SW 1271 (cell line): ENCODE measurements at regions not wholly inside any gene's neighbourhood (a gene's known extent, or its start where the extent isn't known, plus 50 kb on each side); places are given as distances from the start of the nearest gene placed in this dataset.
A peak's percentile ranks its signal among the peaks of the same experiment; 100 is the strongest.

Source experiments
- DNase-seq, 2 experiments: peaks; one replicate each; lab custom pipeline; 2025; lab: John Stamatoyannopoulos, UW

GRCh38 chr6:105991561-105992314, 94.4 kb upstream of the PRDM1 start:
- DNase-seq = peak in 1 of 2 experiments; percentile 12

DNA sequence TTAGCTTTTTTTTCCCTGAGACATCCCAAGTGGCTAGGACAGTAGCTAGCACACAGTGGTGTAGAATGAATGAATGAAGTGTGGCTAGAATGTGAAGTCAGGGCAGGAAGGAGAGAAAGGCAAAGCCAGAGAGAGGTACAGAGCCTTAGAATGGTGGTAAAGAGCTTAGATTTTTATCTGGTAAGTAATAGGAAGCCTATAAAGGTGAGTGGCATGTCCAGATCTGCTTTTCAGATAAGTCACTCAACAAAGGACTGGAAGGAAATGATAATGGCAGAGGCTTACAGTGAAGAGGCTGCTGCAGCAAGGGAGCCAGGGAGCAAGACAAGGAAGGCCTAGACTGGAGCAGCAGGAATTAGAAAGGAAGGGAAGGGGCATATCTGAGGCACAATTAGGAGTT, 96.0 kb upstream of the PRDM1 start:
- DNase-seq = no peak

DNA sequence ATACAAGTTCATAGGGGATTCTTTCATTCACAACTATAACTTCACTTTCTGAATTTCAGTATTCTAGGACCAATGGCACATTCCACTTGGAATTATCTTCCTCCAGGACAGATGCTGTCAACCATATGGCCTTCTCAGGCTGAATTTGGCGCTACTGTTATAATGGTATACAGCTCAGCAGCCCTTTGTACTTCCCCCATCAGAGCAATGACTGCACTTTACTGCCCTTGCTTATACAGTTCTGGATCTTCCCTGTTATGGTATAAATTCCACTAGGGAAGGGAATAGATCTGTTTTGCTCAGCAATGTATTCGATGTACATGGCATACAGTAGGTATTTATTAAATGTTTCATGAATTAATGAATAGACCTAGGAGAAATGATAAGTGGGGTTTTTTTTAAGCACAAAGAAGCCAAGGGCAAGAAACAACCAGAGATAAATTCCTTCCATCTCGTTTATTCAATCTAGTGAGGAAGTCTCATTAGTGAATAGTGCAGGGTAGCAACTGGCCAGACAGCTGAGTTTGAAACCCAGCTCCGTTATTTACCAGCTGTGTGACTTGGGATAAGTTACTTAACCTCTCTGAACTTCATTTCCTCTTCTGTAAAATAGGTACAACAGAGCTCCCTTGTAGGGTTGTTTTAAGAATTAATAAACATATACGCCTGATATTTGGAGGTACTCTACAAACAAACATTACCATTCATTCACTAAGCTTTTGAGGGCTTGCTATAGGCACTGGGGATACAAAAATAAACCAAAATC, 97.1 kb upstream of the PRDM1 start:
- DNase-seq = no peak

- DNase-seq = no peak
These were observed 97.8 kb upstream of the PRDM1 start for GRCh38 chr6:105988321-105988720.

DNA sequence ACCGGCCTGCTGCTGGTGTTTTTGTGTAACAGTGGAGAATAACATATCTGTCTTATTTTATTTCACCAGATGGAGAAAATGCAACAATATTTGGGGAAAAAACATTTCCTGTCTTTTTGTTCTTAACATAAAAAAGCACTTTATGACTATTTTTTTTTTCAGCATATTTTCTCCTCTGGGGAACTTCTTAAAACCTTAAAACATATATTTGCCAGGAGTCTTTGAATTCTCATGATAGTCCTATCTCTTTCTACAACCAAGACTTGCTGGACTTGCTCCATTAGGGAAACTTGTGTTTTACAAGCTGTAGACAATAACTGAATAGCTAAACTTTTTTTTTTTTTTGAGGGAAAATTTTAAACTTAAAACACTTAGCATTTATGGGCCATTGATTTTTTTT, 98.6 kb upstream of the PRDM1 start:
- no peak for DNase-seq

DNA sequence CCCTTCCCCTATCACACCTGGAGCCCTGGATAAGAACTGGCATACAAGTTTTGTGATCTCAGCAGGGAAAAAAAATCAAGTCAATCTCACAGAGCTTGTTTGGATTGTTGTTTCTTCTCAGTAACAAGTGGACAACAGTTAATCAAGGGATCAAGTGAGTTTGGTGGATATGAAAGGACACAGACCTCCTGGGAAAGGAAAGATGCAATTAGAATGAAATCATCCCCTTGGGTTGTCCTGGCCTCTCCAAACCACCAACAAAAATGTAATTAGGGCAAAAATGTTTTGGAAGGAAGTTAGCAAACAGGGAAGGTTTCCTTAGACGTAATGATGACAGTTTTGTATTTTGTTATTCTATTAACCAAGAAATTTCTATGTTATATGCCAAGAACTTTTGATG, 99.1 kb upstream of the PRDM1 start:
- DNase-seq = no peak

- DNase-seq = no peak
These were observed 100.1 kb upstream of the PRDM1 start for GRCh38 chr6:105985816-105986632.

GRCh38 chr6:105985098-105985815, 100.9 kb upstream of the PRDM1 start:
- no peak for DNase-seq

GRCh38 chr6:105983763-105984162, 102.4 kb upstream of the PRDM1 start:
- DNase-seq = no peak

DNA sequence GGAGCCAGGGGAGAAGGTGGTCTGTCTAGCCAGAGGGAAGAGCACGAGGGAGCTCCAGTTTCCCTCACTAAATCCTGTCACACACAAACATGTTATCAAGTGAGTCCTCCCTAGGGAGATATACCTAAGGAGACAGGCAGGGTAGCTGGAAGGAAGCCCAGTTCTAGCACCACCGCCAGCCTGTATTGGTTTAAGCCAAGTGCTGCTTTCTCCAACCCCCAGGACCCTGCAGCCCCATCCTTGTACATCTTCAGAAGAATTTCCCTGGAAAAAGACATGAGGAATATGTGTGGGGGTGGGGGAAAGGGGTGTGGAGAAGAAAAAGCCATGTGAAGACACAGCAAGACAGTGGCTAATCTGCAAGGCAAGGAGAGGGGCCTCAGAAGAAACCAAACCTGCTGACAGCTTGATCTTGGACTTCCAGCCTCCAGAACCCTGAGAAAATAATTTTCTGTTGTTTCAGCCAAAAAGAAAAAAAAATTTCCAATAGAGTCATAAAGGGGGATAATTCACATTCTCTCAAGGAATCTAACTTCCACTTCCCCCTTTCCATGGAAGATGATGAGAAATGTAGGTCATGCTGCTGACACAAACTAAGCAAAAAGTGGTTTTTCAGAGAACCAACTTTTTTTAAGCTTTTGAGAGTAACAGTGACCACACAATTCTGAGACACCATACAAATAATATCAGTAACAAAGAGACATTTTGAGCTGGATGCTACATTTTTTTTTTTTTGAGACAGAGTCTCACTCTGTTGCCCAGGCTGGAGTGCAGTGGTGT, 103.2 kb upstream of the PRDM1 start:
- no peak for DNase-seq

GRCh38 chr6:105981888-105982358, 104.2 kb upstream of the PRDM1 start:
- no peak for DNase-seq

DNA sequence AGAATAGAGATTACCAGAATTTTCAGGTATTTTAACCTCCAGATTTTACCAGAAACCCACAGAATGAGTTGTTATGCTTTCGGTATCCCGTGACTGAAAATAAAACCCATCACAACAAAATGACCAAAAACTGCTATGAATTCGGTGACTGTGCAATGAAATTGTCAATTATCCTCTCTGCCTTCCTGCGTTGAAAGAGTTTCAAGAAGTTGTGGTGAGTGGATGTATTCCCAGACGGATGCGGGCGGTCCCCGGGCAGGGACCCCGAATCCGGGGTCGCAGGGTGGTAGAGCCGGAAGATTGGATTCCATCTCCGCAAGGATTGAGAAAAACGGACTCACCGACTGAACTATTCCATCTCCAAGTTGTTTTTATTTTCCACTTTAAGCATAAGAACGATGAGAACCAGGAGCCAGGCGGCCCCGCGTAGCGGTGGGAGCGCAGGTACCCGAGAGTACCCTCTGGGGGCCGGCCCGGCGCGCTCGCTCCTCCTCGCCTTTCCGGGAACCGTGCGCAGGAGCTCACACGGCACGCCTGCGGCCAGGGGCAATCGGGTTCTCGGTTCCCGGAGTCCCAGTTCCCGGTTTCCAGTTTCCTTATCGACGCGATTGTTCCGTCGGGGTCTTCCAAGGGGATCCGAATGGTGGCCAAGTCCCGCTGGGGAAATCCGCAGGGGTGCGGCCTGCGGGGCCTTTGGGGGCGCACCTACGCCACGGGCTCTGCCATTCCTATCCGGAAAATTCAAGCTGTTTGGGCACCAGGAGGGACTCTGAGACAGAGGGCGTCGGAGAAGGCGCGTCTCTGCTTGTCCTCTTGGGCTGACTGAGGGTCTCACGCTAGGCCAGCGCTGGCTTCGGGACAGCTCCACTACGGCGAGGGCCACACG, 104.9 kb upstream of the PRDM1 start:
- no peak for DNase-seq

DNA sequence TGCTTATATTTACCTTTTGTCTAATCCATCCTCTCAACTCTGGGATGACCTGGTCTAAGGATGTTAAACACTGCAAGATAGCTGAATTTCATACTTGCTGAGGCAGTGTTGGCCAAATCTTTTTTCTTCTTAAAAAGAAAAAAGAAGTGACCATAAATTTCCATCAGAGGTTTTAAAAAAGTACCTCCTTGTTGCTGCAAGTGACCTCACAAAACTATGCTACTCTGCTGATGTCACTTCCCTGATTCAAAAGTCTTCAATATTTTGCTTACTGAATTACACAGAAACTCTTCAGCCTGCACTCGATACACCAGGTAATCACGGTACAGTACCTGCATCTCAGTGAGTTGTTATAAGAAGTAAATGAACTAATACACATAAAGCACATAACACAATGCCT, 107.2 kb upstream of the PRDM1 start:
- DNase-seq = no peak

GRCh38 chr6:105977934-105978504, 108.1 kb upstream of the PRDM1 start:
- no peak for DNase-seq

DNA sequence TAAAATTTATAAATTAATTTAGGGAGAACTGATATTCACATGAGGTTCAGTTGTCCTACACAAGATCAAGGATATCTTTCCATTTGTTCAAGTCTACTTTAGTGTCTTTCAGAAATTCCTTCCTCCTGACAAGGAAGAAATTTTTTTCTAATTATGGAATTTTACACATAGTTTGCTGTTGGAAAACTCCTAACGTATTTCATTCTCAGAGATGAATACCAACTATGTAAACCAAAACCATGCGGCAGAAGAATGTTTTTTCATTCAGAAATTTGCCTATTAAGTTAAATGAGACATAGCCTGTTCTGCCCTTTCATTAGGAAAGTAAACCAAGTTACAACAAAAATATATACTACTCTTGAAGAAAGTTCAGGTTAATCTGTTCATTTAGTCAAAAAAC, 111.2 kb upstream of the PRDM1 start:
- DNase-seq = no peak

GRCh38 chr6:105972440-105972839, 113.7 kb upstream of the PRDM1 start:
- no peak for DNase-seq

DNA sequence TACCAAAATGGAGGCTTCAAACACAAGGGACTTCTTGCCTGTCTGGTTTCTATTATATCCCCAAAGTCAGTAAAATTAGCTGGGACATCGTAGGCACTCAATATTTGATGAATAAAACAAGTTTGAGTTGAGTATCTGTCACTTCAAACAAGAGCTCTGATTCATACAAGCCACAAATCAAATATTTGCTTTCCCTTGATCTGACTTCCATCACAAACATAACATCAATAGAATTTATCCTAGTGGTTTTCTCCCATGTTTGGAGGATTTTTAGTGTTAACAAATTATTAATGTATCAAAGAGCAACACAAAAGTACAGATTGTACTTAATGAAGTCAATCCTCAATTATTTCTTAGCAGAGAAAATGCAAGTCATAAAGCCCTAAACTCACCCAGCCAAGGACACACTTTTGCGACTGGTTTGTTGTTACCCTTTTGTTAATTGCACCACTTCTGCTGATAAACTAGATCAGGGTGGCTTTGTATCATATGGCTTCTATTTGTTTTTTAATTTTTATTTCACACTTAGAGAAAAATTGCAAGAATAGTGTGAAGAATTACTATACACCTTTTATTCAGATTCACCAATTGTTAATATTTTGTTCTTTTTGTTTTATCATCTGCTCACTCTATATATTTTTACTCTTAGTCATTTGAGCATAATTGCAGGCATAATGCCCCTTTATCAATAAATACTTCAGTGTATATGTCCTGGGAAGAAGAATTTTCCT, 117.4 kb upstream of the PRDM1 start:
- DNase-seq = no peak

GRCh38 chr6:105967917-105968602, 118.1 kb upstream of the PRDM1 start:
- DNase-seq = no peak
